RWPE2 (cell line): ENCODE measurements at regions not wholly inside any gene's neighbourhood (a gene's known extent, or its start where the extent isn't known, plus 50 kb on each side); places are given as distances from the start of the nearest gene placed in this dataset.
A peak's percentile ranks its signal among the peaks of the same experiment; 100 is the strongest.

ENCODE experiments used
- ATAC-seq: fragments of 200-7000 bp; cut with Tn5 transposase; 3 replicates; pipeline ENCODE4 v1.9.1; 2021; ENCODE audit warnings: low read depth
- DNase-seq: peaks from one replicate; pipeline ENCODE4 v3.0.0-alpha.2; 2020; ENCODE audit warnings: low spot score
- H3K27ac ChIP-seq: fragments of 450-650 bp; 2 replicates; pipeline ENCODE4 v1.5.1; 2017; ENCODE audit warnings: mild to moderate bottlenecking; ENCODE audit not compliant: poor library complexity, severe bottlenecking
- H3K27me3 ChIP-seq: fragments of 250-450 bp; sonication (Bioruptor Pico); 2 replicates; pipeline ENCODE4 v1.5.1; 2021; ENCODE audit warnings: mild to moderate bottlenecking, moderate library complexity; ENCODE audit not compliant: insufficient read depth, poor library complexity, severe bottlenecking
- H3K36me3 ChIP-seq: fragments of 250-450 bp; sonication (Bioruptor Pico); 2 replicates; pipeline ENCODE4 v1.5.1; 2020; ENCODE audit warnings: low read depth, mild to moderate bottlenecking, moderate library complexity
- H3K4me1 ChIP-seq: fragments of 250-450 bp; sonication (Bioruptor Pico); 2 replicates; pipeline ENCODE4 v1.5.1; 2021; ENCODE audit warnings: mild to moderate bottlenecking, moderate library complexity; ENCODE audit not compliant: insufficient read depth, poor library complexity, severe bottlenecking
- H3K4me3 ChIP-seq: fragments of 250-450 bp; sonication (Bioruptor Pico); 2 replicates; pipeline ENCODE4 v1.5.1; 2021; ENCODE audit warnings: mild to moderate bottlenecking, moderate library complexity; ENCODE audit not compliant: severe bottlenecking
- H3K9me3 ChIP-seq: fragments of 250-450 bp; sonication (Bioruptor Pico); 2 replicates; pipeline ENCODE4 v1.5.1; 2021; ENCODE audit warnings: mild to moderate bottlenecking, moderate library complexity; ENCODE audit not compliant: severe bottlenecking
- TF ChIP-seq, protein P1 (sequence below): fragments of 450-650 bp; IDR thresholded peaks from one replicate; pipeline ENCODE4 v1.5.1; 2017; ENCODE audit warnings: mild to moderate bottlenecking, moderate library complexity; ENCODE audit not compliant: poor library complexity, severe bottlenecking

- H3K27me3 ChIP-seq: no peaks in the 10 kb centered on the region
- DNase-seq (no peak), ATAC-seq (no peak)
- TF ChIP-seq, protein P1, sequence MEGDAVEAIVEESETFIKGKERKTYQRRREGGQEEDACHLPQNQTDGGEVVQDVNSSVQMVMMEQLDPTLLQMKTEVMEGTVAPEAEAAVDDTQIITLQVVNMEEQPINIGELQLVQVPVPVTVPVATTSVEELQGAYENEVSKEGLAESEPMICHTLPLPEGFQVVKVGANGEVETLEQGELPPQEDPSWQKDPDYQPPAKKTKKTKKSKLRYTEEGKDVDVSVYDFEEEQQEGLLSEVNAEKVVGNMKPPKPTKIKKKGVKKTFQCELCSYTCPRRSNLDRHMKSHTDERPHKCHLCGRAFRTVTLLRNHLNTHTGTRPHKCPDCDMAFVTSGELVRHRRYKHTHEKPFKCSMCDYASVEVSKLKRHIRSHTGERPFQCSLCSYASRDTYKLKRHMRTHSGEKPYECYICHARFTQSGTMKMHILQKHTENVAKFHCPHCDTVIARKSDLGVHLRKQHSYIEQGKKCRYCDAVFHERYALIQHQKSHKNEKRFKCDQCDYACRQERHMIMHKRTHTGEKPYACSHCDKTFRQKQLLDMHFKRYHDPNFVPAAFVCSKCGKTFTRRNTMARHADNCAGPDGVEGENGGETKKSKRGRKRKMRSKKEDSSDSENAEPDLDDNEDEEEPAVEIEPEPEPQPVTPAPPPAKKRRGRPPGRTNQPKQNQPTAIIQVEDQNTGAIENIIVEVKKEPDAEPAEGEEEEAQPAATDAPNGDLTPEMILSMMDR: no peak
- no peaks in the 10 kb centered on the region for H3K9me3 ChIP-seq
- no peak overlapping the region for H3K27ac ChIP-seq
- no peak overlapping the region for H3K4me3 ChIP-seq
- no peaks in the 10 kb centered on the region for H3K36me3 ChIP-seq
- no peaks in the 10 kb centered on the region for H3K4me1 ChIP-seq
Observed at GRCh38 chr7:17153536-17153935, 144.9 kb upstream of the AHR start.

GRCh38 chr7:17155529-17155928 is 142.9 kb upstream of the AHR start:
- Histone ChIP-seq H3K36me3 (no peaks in the 10 kb centered on the region), H3K27me3 (no peaks in the 10 kb centered on the region), H3K27ac (no peak overlapping the region), H3K4me1 (no peaks in the 10 kb centered on the region), H3K9me3 (no peaks in the 10 kb centered on the region), H3K4me3 (no peak overlapping the region)
- TF ChIP-seq, protein P1: no peak
- no peak for ATAC-seq
- no peak for DNase-seq

DNA sequence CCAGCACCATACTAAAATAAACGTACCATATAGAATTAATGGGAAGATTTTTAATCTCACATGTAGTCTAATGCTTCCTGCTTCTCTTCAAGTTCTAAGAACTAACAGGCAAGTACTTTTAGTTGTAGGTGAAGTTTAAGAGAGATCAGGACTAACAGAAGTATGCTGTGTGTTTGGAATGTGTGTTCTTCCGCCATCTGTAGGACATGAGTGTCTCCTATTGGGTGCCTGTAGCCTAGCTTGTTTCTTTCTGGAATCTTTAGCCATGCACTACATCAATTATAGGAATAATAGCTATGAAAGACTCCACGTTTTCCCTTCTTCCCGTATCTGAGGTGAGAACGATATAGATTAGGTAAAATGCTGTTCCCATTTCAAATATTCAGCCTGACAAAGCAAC is 140.2 kb upstream of the AHR start:
- H3K4me1 ChIP-seq: no peaks in the 10 kb centered on the region
- H3K36me3 ChIP-seq: no peaks in the 10 kb centered on the region
- no peak overlapping the region for H3K4me3 ChIP-seq
- H3K27me3 ChIP-seq: no peaks in the 10 kb centered on the region
- no peak for DNase-seq
- peak; percentile 46; the same call in 1 of the 3 replicates for ATAC-seq
- H3K9me3 ChIP-seq: no peaks in the 10 kb centered on the region
- TF ChIP-seq, protein P1: peak; percentile 23
- no peak overlapping the region for H3K27ac ChIP-seq

DNA sequence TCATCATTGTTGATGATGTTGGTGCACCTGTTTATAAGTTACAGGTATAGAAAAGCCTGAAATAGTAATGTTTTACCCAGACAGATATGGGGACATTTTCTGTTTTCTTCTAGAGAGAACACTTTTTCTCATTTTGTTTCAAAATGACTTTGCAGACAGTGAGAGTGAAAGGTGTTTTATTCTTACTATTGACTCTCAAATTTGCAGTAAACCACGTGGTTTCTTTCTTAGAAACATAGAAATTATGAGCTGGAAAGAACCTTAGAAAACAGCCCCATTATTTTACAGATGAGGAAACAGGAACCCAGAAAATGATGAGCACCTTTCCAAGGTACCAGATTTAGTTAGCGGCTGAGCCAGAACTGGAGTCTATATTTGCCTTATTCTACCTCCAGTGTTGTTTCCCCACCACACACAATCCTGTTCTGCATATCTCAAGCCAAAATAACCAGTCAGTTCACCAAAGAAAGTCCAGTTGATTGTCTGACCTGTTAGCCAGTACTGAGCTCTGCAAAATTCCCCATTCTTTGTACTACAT is 138.9 kb upstream of the AHR start:
- TF ChIP-seq, protein P1: no peak
- no peak for DNase-seq
- H3K27ac ChIP-seq: no peak overlapping the region
- no peak overlapping the region for H3K4me3 ChIP-seq
- no peaks in the 10 kb centered on the region for H3K36me3 ChIP-seq
- no peaks in the 10 kb centered on the region for H3K9me3 ChIP-seq
- no peaks in the 10 kb centered on the region for H3K27me3 ChIP-seq
- no peak for ATAC-seq
- H3K4me1 ChIP-seq: no peaks in the 10 kb centered on the region

DNA sequence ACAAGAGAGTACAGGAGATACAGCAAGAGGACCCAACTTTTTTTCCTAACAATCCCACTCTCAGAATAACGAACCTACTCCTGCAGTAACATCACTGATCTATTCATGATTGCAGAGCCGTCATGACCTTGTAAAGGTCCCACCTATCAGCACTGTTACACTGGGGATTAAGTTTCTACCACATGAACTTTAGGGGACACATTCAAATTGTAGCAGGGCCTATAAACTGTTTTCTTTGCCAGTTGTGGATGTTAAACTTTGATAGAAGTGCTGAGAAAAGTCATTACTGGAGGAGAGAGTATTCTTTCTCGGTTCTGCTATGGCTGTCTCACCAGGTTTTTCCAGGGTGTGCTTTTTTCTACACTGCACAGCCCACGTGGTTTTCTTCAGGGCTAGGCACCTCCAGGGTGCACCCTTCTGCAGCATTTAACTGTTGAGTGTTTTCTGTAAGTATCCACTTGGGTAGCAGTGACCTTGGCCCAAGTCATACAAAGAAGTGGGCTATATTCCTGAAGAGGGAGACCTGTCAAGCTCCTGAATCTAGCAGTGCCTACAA is 131.6 kb upstream of the AHR start:
- no peak for ATAC-seq
- DNase-seq: no peak
- Histone ChIP-seq H3K9me3 (no peaks in the 10 kb centered on the region), H3K4me3 (no peak overlapping the region), H3K27me3 (no peaks in the 10 kb centered on the region), H3K4me1 (no peaks in the 10 kb centered on the region), H3K36me3 (no peaks in the 10 kb centered on the region), H3K27ac (no peak overlapping the region)
- TF ChIP-seq, protein P1: no peak
